ENCODE measurements at regions not wholly inside any gene's neighbourhood (a gene's known extent, or its start where the extent isn't known, plus 50 kb on each side); places are given as distances from the start of the nearest gene placed in this dataset.

DNA sequence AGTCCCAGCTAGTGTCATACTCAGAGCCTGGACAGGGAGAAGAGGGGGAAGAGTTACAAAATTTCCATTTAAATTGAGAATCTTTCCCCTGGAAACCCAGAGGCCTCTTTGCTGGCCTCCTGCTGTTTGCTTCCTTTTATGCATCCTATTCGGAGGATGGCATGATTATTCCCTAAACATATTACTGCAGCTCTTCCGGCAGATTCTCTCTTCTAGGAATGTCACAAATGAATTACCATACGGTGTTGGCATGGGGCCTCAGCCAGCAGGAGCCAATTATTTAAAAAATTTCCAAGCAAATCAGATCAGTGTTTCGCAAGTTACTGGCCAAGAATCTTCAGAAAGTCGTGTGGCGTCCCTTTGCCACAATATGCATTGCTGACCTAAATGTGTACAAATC is 326.7 kb upstream of the NCAM1 start:
- Mint-ChIP-seq H3K4me1 (ENCODE audit: low read depth) (no peaks in the 10 kb centered on the region), H3K27ac (no peak overlapping the region), H3K4me3 (no peak overlapping the region), H3K9me3 (no peaks in the 10 kb centered on the region), H3K36me3 (ENCODE audit: low read depth) (no peaks in the 10 kb centered on the region), H3K27me3 (ENCODE audit: low read depth) (peaks cover 6% of the 10 kb centered on the region)
- DNase-seq (ENCODE audit: low spot score): no peak

DNA sequence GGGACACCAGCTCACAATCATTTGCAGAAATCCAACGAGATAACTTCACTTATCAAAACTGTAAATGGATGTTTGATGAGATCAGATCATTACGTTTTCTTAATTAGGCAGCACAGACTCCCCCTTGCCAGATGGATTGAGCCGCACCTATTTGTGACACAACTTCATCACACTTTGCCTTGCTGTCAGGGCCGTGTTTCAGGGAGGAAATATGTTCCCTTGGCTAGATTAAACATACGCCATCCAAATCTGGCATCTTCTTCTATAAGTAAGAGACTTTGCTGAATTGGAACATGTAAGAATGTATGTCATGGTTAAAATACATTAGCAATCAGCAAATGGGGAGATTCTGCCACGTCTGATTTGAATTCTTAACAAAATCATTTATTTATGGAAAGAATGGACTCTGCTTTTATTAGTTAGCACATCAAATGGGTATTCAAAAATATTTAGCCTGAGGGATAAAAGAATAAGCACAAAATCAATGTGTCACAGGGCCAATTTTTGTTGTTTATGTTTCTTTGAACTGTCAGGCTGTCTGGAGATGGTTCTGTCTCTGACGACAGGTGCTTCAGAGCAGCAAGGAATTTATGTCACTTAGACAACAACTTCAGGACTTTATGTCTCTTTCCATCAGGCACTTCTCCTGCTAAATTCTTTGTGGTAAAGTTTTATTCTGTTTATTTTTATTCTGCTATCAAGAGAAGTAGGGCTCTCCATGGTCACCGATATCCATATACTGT is 326.1 kb upstream of the NCAM1 start:
- Mint-ChIP-seq H3K4me1 (ENCODE audit: low read depth) (no peaks in the 10 kb centered on the region), H3K27me3 (ENCODE audit: low read depth) (peaks cover 6% of the 10 kb centered on the region), H3K9me3 (peaks cover 3% of the 10 kb centered on the region), H3K27ac (no peak overlapping the region), H3K4me3 (no peak overlapping the region), H3K36me3 (ENCODE audit: low read depth) (no peaks in the 10 kb centered on the region)
- no peak for DNase-seq (ENCODE audit: low spot score)

DNA sequence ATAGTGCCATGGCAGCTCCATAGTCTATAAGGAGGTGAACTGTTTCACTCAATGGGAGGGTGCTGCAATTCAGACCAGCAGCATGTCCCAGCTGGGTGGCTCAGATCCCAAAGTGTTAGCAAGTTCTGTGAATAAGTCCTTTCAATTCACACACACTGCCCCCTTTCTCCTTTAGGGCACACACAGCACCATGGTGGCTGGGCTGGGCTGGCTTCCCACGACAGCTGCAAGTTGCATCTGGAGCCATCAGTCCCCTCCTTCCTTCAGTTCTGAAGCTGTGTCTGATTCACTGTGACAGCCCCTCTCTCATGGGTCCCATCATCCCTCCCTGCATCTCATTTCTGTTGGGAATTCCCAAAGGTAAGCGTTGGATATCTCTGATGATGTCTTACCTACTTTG is 324.1 kb upstream of the NCAM1 start:
- no peak overlapping the region for H3K4me3 Mint-ChIP-seq
- peaks cover 9% of the 10 kb centered on the region for H3K9me3 Mint-ChIP-seq
- no peak for DNase-seq (ENCODE audit: low spot score)
- H3K36me3 Mint-ChIP-seq (ENCODE audit: low read depth): no peaks in the 10 kb centered on the region
- H3K27ac Mint-ChIP-seq: no peak overlapping the region
- H3K4me1 Mint-ChIP-seq (ENCODE audit: low read depth): no peaks in the 10 kb centered on the region
- peaks cover 6% of the 10 kb centered on the region for H3K27me3 Mint-ChIP-seq (ENCODE audit: low read depth)

DNA sequence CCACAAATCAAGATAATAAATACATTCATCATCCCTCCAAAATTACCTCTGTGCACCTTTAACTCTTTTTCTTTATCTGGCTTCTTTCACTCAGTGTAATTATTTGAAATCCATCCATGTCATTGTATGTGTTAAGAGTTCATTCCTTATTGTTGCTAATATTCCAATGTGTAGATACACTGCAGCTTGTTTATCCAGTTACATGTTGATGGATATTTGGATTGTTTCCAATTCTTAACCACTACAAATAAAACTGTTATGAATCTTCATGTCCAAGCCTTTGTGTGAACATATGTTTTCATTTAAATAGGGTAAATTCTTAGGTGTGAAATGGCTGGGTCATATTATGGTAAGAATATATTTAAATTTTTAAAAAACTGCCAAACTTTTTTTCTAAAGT is 323.3 kb upstream of the NCAM1 start:
- H3K36me3 Mint-ChIP-seq (ENCODE audit: low read depth): no peaks in the 10 kb centered on the region
- no peaks in the 10 kb centered on the region for H3K4me1 Mint-ChIP-seq (ENCODE audit: low read depth)
- peaks cover 6% of the 10 kb centered on the region for H3K27me3 Mint-ChIP-seq (ENCODE audit: low read depth)
- DNase-seq (ENCODE audit: low spot score): no peak
- no peak overlapping the region for H3K27ac Mint-ChIP-seq
- H3K4me3 Mint-ChIP-seq: no peak overlapping the region
- peaks cover 9% of the 10 kb centered on the region for H3K9me3 Mint-ChIP-seq

DNA sequence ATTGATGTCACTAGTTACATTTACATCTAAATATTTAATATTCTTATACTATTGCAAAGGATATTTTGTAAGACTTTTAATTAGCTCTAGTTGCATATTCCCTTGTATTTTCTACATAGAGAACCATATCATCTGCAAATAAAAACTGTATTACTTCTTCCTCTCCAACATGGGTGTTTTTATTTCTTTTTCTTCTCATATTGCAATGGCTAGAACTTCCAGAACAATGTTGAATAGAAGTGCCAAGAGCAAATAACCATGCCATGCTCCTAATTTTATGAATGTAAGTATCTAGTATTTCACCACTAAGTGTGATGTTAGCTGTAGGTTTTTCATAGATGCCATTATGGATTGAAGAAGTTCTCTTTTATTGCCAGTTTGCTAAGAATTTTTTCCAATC is 321.8 kb upstream of the NCAM1 start:
- H3K27ac Mint-ChIP-seq: no peak overlapping the region
- peaks cover 2% of the 10 kb centered on the region for H3K27me3 Mint-ChIP-seq (ENCODE audit: low read depth)
- DNase-seq (ENCODE audit: low spot score): no peak
- H3K36me3 Mint-ChIP-seq (ENCODE audit: low read depth): no peaks in the 10 kb centered on the region
- H3K4me3 Mint-ChIP-seq: no peak overlapping the region
- no peaks in the 10 kb centered on the region for H3K4me1 Mint-ChIP-seq (ENCODE audit: low read depth)
- peaks cover 9% of the 10 kb centered on the region for H3K9me3 Mint-ChIP-seq

DNA sequence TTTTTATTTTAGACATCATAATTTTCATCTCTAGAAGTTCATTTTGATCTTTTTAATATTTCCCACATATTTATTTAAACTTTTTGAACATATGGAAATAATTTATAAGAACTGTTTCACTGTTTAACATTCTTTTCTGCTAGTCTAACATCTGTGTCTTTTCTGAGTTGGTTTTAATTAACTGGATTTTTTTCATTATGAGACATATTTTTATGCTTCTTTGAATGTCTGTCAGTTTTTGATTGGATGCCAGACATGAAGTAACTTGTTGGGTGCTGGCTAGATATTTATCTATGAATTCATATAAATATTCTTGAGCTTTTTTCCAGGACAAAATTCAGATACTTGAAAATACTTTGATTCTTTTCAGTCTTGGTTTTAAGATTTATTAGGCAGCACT is 317.8 kb upstream of the NCAM1 start:
- no peaks in the 10 kb centered on the region for H3K36me3 Mint-ChIP-seq (ENCODE audit: low read depth)
- peaks cover 9% of the 10 kb centered on the region for H3K9me3 Mint-ChIP-seq
- DNase-seq (ENCODE audit: low spot score): no peak
- no peak overlapping the region for H3K27ac Mint-ChIP-seq
- H3K4me3 Mint-ChIP-seq: no peak overlapping the region
- no peaks in the 10 kb centered on the region for H3K27me3 Mint-ChIP-seq (ENCODE audit: low read depth)
- no peaks in the 10 kb centered on the region for H3K4me1 Mint-ChIP-seq (ENCODE audit: low read depth)

DNA sequence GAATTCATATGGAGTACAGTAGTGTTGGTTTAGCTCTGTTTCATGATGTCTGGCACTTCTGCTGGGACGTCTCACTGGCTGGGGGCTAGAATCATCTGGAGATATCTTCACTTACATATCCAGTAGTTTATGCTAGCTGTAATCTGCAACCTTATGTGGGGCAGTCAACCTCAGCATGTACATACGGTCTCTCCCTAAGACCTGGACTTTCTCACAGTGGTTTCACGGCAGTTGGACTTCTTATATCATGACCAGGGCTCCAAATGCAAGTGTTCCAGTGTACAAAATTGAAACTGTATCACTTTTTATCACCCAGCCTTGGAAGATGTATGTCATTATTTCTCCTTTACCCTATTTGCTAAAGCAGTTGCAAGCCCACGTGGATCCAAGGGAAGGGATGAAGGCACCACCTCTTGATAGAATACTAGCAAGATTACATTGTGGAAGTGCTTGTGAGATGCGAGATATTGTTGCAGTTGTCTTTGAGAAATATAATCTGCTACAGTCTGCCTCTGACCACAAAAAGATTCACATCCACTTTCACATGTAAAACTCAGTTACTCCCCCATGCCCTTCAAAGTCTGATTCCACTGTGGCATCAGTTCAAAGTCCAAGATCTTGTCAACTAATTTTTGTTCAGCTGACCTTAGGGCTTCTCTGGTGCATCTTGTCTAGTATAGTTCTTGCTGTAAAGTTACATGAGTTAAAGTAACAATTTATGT is 316.6 kb upstream of the NCAM1 start:
- no peak for DNase-seq (ENCODE audit: low spot score)
- no peaks in the 10 kb centered on the region for H3K36me3 Mint-ChIP-seq (ENCODE audit: low read depth)
- H3K4me1 Mint-ChIP-seq (ENCODE audit: low read depth): no peaks in the 10 kb centered on the region
- H3K27ac Mint-ChIP-seq: no peak overlapping the region
- H3K9me3 Mint-ChIP-seq: peaks cover 9% of the 10 kb centered on the region
- H3K27me3 Mint-ChIP-seq (ENCODE audit: low read depth): peaks cover 2% of the 10 kb centered on the region
- H3K4me3 Mint-ChIP-seq: no peak overlapping the region

DNA sequence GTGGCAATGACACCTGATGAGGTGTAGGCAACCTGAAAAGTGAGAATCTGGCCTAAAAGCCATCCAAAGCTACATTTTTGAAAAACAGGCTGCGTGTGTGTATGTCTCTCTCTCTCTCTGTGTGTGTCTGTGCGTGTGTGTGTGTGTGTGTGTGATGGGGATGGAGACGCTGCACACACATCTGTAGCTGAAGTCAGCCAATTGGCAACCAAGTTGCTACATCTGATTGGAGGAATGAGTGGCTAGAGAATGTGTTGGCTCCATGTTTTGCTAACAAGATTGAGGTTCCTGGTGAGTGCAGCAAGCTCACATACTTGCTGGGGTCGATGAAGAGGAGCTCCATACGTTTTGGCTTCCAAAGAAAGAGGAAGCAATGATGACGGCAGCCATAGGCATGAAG is 311.4 kb upstream of the NCAM1 start:
- H3K27ac Mint-ChIP-seq: no peak overlapping the region
- H3K9me3 Mint-ChIP-seq: no peaks in the 10 kb centered on the region
- no peaks in the 10 kb centered on the region for H3K4me1 Mint-ChIP-seq (ENCODE audit: low read depth)
- H3K27me3 Mint-ChIP-seq (ENCODE audit: low read depth): peaks cover 2% of the 10 kb centered on the region
- no peaks in the 10 kb centered on the region for H3K36me3 Mint-ChIP-seq (ENCODE audit: low read depth)
- no peak overlapping the region for H3K4me3 Mint-ChIP-seq
- DNase-seq (ENCODE audit: low spot score): no peak

DNA sequence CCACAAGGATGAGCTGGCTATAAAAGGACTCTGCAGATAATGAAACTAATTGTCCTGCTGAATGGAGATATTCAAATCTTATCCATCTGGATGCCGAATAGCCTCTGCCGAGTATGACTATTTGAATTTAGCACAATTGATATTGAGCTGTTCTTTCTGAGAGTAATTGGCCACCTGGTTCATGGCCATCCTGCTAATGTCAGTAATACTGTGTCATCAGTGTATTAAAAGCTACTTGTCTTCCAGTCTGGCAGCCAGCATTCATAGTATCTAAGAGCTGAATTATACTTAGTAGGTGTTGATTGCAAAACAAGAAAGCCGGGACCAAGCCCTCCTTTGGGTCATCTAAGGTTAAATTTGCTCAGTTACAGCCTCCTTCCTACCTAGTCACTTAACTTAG is 310.7 kb upstream of the NCAM1 start:
- Mint-ChIP-seq H3K4me3 (no peak overlapping the region), H3K27me3 (ENCODE audit: low read depth) (peaks cover 2% of the 10 kb centered on the region), H3K27ac (no peak overlapping the region), H3K4me1 (ENCODE audit: low read depth) (no peaks in the 10 kb centered on the region), H3K36me3 (ENCODE audit: low read depth) (no peaks in the 10 kb centered on the region), H3K9me3 (no peaks in the 10 kb centered on the region)
- DNase-seq (ENCODE audit: low spot score): no peak

DNA sequence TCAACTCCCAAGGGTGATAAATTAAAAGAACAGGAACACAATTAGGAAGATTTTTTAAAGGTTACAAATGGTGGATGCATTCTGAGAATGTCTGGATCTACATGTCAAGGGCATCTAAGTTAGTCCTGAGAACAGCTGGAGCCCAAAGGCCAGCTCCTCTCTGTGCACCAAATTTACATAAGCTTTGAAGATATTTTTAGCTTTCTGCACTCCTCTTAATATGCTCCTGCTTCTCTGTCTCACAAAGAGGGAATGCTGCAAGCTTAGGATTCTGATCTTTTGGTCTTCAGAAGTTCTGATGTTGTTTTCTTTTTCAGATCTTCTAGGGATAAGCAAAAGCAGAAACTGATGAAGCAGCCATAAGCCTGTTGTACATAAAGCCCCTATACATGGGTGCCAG is 309.8 kb upstream of the NCAM1 start:
- no peak for DNase-seq (ENCODE audit: low spot score)
- Mint-ChIP-seq H3K9me3 (no peaks in the 10 kb centered on the region), H3K4me1 (ENCODE audit: low read depth) (no peaks in the 10 kb centered on the region), H3K4me3 (no peak overlapping the region), H3K36me3 (ENCODE audit: low read depth) (no peaks in the 10 kb centered on the region), H3K27me3 (ENCODE audit: low read depth) (peaks cover 4% of the 10 kb centered on the region), H3K27ac (no peak overlapping the region)

DNA sequence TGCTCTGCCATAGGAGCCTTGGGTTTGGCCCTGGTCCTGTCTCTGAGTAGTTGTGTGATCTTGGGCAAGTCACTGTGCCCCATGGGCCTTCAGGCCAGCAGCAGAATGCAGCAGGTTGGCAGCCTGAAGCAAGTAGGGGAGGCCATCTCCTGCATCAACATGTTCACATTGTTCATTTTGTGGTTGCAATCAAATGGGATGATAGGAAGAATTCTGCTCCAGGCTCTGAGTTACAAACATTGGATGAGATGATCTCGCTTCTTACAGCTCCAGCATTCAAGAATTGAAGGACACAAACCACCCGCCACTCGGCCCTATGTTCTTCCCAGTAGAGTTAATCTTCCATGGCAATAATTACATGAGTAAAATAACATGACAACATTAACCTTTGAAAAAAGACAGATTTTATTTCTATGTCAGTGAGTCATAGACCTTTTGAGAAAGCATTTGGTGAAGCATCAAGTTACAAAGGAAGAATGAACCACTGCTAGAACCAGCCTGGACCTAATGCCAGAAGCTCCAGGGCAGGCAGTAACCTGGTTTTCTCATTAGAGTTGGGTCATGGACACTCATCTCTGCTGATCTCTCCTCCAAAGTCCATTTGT is 308.3 kb upstream of the NCAM1 start:
- Mint-ChIP-seq H3K36me3 (ENCODE audit: low read depth) (no peaks in the 10 kb centered on the region), H3K9me3 (no peaks in the 10 kb centered on the region), H3K27me3 (ENCODE audit: low read depth) (peaks cover 4% of the 10 kb centered on the region), H3K27ac (no peak overlapping the region), H3K4me3 (no peak overlapping the region), H3K4me1 (ENCODE audit: low read depth) (no peaks in the 10 kb centered on the region)
- no peak for DNase-seq (ENCODE audit: low spot score)

DNA sequence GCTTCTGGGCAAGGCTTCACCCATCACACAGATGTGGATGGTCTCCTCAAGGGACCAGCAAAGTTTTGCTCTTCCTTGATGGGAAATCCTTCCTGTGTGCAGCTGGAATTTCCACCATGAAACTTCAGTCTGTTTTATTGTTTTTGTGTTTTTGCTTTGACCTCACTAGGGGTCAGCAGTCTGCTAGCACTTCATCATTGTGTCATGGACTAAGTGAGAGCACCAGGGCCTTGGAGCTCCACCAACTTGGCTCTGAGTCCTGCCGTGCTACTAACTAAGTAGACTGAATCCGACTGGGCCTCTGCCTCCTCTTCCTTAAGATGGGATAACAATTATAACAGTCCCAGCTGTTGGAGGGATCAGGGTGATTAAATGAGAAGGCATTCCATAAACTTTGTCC is 305.8 kb upstream of the NCAM1 start:
- H3K27me3 Mint-ChIP-seq (ENCODE audit: low read depth): peaks cover 2% of the 10 kb centered on the region
- no peak for DNase-seq (ENCODE audit: low spot score)
- no peak overlapping the region for H3K4me3 Mint-ChIP-seq
- H3K27ac Mint-ChIP-seq: no peak overlapping the region
- no peaks in the 10 kb centered on the region for H3K4me1 Mint-ChIP-seq (ENCODE audit: low read depth)
- H3K36me3 Mint-ChIP-seq (ENCODE audit: low read depth): no peaks in the 10 kb centered on the region
- H3K9me3 Mint-ChIP-seq: no peaks in the 10 kb centered on the region

DNA sequence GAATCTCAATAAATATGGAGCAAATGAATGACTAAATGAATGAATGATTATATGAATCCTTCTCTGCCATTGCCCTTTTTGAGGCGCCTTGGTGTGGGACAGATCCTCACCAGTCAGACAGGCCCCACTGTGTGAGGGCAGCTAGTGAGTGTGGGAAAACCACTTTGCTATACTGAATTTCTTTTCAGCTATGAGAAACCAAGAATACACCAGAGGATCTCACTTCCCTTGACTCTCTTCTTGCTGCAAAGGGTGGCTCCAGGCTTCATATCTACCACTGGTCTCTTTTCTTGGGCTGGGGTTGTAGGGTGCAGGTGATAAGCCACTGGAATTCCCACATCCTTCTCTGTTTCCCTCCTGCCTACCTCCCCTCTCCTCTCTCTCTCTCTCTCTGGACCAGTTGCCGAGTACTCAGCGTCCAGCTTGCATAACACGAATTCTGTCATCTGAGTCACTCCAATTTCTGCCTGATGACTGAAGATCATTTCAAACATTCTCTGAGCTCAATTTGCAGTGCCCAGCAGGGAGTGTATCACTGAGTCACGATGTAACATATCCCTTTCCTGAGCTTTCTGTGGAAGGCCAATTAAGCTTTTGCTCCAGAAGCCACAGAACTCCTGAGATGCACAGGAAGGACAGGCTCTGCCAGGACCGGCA is 304.3 kb upstream of the NCAM1 start:
- Mint-ChIP-seq H3K4me3 (no peak overlapping the region), H3K9me3 (no peaks in the 10 kb centered on the region), H3K27ac (no peak overlapping the region), H3K27me3 (ENCODE audit: low read depth) (peaks cover 2% of the 10 kb centered on the region), H3K4me1 (ENCODE audit: low read depth) (no peaks in the 10 kb centered on the region), H3K36me3 (ENCODE audit: low read depth) (no peaks in the 10 kb centered on the region)
- no peak for DNase-seq (ENCODE audit: low spot score)

DNA sequence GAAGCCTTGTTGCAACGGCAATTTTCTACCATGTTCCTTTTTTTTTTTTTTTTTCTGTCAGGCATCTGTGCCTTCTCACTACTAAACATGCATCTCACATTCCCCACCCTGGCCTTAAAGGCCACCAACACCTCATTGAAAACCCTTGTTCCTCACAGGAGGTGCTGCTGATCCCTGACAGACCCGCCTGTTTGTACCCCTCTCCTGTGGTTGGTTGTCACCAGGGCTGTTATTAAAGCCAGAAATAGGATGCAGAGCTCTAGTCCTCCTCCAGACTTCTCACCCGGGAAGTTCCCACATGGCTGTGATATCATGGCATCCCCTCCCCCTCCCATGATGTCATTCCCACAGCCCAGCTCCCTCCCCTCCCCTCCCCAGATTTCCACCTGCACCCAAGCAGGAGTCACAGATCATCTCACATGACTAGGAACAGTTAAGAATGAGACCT is 302.8 kb upstream of the NCAM1 start:
- Mint-ChIP-seq H3K9me3 (no peaks in the 10 kb centered on the region), H3K36me3 (ENCODE audit: low read depth) (no peaks in the 10 kb centered on the region), H3K4me3 (no peak overlapping the region), H3K27me3 (ENCODE audit: low read depth) (peaks cover 2% of the 10 kb centered on the region), H3K4me1 (ENCODE audit: low read depth) (no peaks in the 10 kb centered on the region), H3K27ac (no peak overlapping the region)
- no peak for DNase-seq (ENCODE audit: low spot score)

Measured in T-helper 2 cell treated with Interferon-gamma antibody and Interleukin-4, amounts not matched to agents 5 μg/mL and 100 μg/mL, for 36 hours (primary cell).